ENCODE measurements at regions not wholly inside any gene's neighbourhood (a gene's known extent, or its start where the extent isn't known, plus 50 kb on each side); places are given as distances from the start of the nearest gene placed in this dataset.

DNA sequence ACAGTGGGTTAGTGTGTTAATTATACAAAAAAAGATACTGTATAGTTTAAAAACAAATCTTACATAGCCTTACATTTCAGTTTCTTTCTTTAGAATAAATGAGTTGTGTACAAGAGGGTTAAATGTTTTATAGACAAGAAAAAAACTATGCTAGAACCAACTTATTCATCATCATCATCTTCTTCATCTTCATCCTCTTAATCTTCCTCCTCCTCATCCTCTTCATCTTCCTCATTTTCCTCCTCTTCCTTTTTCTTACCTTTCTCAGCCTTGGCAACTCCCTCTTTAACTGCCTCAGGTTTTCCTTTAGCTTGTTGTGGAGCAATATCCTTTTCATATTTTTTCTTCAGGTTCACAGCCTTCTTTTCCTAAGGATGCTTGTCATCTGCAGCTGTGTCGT is 53.7 kb downstream of the RPS12 start:
- no peak for FAIRE-seq

DNA sequence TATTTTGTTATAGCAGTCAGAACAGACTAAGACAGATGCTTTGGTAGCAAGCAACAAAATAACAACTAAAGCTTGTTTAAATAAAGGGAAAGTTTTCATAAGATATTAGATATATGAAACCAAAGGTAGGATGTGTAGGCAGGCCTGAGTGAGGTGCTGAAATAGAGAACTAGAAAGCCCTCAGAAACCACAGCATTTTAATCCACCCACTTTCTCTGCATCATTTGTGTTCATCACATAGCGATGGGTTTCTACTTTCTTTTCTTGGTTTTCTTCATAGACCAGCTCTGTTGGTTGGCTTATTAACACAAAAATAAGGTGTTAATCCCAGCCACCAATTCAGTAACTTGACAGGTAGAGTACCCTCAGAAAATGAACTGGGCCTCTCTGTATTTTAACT is 58.6 kb downstream of the RPS12 start:
- no peak for FAIRE-seq

DNA sequence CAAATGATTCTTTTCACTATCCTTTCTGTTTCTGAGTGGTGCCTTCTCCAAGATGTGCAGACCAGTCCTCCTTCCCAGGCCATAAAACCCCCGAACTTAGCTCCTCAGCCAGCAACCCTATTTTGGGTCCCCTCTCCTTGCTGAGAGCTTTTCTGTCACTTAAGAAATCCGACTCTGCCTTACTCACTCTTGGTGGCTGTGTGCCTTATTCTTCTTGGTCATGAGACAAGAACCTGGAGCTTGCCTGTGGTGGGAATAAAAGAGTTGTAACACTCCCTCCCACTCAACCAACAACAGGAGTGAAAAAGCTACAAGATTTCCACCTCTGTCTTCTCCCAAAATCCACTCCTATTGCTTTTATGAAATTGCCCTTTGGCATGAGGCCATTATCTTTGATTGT is 62.6 kb downstream of the RPS12 start:
- no peak for FAIRE-seq

DNA sequence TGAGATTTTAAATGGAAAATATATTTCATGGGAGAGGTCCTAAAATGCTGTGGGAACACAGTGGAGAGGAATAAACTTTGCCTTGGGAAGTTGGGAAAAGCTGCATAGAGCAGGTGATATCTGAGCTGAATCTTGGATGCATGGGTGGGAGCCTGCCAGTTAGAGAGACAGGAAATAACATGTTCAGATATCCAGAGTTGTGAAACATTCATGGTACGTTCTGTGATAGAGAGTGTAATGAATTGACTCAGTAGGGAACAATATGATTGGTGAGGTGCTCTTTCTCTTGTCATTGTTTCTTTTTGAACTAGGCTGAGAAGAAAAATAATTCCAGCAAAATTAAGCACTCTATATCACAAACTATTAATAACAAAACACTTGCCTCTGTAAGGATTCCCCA is 72.8 kb downstream of the RPS12 start:
- no peak for FAIRE-seq

DNA sequence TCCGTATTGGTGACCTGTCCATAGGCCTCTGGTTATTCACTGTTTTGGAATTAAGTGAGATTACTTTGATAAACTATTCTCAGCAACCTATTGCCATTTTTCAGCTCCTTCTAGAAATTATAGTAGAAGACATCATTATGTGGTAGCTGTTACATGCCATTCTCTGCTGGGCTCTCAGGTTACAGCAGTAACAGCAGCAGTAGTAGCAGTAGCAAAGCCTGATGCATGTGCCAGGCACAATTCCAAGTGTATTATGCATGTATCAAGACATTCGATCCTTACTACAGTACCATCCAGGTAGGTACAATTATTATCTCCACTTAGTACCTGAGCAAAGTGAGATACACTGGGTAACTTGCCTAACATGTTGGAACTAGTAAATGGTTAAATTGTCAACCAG is 74.3 kb downstream of the RPS12 start:
- no peak for FAIRE-seq

DNA sequence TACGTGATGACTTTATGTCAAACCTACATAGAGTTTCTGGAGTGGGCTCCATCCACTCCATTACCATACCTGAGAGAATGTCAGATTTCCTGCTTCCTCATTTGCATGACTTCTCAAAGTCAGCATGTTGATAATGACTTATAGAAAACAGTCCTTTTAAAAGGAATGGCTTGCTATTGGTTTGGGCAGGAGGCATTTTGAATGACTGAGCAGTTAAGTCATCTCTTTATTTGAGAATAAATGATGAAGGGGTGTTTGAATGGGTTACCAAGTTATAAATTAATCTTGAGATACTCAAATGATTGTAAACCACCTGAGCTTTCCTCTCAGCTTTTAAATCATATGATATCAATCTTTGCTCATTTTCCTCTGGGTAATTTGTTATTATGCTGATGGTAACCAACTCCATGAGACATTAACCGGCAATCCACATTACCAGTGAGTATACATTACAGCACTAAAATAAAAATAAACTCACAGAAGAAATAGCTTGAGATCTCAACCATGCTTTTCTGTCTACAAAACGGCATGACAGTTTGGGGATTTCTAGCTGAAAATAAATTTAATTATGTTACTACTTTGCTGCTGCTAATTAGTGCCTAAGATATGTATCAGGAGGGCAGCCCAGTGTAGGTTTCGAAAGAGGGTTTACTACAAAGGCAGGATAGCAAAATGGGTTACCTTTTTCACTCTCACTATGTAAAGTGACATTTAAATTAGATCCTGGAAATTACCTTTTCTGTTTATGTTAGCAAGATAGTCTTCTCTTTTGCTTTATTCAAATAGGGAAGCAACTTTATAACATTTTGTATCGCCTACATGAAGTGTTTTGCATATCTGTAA is 78.8 kb downstream of the RPS12 start:
- FAIRE-seq: no peak

DNA sequence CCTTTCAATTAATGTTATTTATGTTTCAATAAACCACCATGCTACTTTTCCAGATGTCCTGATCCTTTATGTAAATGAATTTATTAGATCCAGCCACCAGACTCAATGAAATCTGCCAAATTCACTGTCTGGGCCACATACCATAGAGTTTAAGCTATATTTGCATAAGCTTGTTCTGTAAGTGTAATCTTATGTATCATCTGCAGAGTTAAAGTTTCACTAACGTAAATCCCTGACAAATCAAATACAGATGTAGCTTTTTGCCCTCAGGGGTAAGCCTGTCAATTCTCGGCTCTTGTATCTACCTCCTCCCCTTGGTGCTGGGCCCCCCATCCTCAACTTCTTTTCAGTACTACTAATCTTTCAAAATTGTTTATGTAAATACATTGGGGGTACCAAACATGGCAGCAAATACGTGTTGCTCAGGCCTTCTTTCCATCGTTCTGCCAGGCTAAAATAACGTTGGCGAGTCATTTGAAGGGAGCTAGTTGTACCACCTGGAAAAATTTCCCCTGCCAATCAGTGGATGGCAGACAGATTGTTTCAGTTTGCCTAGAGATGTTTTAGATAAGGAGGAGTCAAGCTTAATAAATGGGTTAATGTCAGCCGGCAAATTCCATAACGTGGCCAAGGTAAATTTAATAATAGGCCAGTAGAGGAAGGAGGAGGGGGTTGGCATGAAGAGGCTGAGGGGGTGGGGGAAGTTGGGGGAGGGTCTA is 79.6 kb downstream of the RPS12 start:
- no peak for FAIRE-seq

DNA sequence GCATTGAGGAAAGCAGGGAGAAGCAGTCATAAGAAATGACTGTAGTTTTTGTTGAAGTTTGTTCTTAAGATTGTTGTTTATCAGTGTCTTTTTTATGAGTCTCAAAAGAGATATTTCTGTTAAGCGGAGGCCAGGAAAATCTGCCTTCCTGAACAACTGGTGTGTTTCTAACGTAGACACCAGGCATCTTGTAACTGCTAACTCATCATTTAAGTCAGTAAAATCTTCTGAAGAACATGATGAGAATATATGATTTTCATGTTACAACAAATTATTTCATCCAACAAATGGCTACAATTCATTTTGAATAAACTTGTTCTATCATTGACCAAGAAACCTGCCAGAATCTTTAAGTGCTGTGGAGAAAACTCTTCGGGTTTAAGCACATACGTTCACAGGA is 84.0 kb downstream of the RPS12 start:
- FAIRE-seq: no peak

DNA sequence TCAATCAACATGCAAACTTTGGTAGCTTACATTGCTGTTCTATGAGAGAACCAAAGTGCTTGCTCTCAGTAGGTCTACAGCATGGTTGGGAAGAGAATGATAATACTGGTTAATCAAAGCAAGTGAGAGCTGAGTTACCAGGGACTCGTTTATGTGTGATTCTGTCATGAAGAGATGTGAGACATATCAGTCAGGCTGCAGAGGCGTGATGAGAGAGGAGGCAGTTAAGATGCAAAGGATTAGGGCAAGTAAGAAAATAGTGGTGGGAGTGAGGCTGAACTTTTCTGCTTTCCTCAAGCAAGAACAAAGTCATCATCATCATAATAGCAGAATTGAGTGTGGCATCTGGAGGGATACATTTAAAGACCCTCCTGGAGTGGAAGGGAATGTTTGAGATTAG is 86.5 kb downstream of the RPS12 start:
- FAIRE-seq: no peak

DNA sequence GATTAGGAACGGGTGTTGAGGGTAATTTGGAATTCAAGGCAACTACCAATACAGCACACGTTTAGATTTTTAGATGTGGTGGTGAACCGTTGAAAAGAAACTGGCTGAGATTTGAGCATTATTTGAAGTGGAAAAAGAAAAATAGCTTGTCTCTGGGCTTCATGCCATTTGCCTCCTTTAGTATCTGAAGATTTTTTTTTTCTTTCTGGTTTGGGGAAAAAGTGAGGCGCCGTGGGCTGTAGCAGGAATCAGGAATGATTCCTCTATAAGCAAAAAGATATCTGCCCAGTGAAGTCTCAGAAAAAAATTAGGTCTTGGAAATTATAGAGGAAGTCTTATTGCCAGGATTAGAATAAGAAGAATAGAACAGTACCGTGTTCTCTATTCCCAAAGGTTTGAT is 88.5 kb downstream of the RPS12 start:
- FAIRE-seq: no peak

DNA sequence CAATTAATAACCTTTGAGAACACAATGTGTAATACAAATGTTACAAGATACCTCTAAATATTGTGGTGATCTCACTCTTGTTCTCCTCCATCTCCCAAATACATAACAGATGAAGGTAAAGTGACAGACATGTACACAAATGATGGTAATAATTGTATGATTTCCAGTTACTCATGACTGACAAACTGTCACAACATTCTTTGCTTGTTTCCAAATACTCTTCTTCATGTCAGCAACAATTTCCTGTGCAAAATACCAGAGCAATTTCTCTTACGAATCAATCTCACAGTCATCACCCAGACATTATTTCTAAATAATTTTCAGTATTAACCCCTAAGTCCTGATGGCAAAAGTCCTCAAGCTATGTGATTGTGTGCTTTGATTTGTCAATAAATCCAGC is 92.9 kb downstream of the RPS12 start:
- no peak for FAIRE-seq

DNA sequence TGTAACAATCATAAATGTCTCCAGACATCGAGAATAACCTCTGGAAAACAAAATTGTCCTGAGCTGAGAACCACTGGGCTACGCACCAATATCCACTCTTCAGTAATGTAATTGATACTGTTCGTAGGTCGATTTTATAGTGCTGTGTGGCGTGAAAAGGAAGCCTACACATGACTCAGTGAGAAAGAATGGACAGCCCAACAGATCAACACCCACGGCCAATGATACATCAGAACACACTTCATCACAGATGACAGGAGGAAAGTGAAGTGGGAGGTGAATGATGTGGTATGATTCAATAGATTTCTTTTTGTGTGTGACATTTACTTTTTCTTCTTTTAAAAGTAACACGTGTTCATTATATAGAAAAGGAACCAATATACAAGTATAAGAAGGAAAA is 93.5 kb downstream of the RPS12 start:
- FAIRE-seq: no peak

DNA sequence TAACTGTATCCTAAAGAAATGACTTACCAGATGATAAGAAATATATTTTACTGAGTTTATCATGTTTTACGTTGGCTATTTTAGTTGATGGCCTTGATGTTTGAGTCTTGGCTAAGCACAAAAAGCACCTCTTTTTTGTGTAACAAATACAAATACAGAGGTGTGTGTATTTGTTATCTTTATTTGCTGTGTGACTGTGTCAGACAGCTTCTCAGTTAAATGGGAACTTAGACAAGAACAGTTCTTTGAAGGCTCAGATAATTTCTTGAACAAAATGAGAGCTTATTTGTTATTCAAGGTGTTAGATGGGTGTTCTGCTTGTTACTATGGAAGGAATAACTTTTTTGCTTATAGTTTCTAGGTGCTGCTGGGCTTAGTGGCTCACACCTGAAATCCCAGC is 95.4 kb downstream of the RPS12 start:
- FAIRE-seq: no peak

DNA sequence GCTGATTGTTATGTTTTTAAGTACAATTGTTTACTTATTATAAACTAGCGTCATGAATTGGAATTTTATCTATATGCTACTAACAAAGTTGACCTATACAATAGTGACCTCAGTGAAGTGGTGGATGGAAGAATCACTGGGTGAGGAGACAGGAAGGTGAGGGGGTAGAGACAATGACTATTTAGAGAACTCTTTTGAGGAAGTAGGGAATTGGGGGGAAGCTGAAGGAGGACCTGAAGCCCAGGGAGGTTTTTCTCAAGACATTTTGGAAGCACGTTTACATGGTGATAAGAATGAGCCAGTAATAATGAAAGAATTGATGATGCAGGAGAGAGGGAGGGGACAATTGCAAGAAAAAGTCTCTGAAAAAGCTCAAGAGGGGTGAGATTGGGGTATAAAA is 96.4 kb downstream of the RPS12 start:
- no peak for FAIRE-seq

DNA sequence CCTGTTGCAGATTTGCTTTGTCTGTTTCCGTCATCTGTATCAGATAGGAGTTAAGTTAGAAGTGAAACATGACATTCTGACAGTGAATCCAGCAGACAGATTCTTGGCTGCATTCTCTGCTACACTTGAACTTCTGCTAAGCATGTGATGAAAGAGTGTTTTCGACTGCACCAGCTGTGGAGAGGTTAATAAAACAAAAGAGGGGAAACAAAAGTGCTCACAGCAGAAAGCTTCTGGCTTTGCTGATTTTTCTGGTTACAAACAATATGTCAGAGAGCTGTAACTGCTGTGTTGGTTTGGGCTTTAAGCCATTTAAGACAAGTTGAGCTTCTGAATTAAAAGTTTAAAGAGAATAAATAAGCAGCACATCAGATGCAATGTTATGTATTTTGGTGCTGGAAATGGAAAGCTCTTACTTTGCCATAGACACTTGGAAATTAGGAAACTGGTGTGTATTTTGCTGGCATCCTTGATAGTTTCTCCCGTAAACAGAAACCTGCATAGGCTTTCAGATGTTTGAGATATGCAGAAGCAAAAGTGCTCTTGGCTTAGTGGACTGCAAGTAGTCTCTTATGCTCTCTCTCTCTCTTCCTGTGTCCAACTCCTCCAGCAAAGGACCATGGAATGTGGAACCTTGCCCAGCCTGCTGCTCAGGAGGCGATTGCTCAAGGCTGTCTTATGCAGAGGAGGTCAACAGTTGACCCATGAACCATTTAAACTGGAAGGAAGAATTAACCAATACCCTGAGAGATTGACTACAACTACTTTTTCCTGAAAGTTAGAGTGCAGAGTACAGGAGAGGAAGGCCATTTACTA is 104.9 kb downstream of the RPS12 start:
- no peak for FAIRE-seq

DNA sequence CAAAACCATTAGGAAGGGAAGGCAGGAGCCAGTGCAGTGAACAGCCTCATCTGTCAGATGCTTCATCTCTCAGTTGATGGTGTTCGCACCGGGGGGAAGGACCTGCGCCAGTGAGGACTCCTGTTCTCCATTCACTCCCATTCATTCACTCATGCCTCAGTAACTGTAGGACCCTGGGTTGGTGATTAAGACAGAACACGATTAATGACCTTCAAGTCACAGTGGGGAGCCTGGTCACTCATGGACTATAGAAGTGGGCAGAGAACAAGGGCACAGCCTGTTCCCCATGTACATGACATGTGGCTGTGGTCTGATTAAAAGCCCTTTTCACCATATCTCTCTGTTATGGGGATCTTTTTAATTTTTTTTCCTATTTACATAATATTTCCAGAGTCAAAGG is 113.3 kb downstream of the RPS12 start:
- FAIRE-seq: no peak

DNA sequence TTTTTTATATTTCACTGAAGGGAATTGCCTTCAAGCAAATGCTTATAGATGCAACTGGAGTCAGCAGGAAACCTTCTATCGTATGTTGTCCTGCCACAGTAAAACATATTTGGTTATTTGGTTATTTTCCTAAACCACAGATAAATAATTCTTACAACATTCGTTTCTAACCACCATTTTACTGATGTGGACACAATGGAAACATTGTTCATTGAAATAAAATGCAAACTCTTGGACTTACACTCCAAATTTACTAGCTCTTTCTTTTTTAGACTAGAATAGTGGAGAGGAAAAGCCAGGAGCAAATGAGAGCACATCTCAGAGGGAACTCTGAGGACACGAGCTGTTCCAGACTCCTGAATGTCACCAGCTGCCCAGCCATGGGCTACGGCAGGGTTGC is 114.8 kb downstream of the RPS12 start:
- FAIRE-seq: no peak

DNA sequence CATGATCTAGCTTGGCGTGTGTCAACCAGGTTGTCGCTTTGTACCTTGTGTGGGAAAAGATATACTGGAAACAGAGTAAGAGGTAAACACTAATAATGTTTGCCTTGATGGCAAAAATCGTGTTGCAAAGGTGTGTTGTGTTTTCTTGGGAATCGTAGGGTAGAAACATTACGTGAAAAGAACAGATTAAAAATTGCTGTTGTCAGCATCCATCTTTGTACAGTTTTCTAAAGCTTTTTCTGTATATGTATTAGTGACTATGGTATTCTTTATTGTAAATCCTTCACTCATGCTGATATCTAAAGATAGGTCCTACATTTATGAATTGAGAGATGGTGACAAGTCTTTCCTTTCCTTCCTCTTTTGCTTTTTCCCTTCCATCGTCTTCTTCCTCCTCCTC is 116.9 kb downstream of the RPS12 start:
- FAIRE-seq: no peak

DNA sequence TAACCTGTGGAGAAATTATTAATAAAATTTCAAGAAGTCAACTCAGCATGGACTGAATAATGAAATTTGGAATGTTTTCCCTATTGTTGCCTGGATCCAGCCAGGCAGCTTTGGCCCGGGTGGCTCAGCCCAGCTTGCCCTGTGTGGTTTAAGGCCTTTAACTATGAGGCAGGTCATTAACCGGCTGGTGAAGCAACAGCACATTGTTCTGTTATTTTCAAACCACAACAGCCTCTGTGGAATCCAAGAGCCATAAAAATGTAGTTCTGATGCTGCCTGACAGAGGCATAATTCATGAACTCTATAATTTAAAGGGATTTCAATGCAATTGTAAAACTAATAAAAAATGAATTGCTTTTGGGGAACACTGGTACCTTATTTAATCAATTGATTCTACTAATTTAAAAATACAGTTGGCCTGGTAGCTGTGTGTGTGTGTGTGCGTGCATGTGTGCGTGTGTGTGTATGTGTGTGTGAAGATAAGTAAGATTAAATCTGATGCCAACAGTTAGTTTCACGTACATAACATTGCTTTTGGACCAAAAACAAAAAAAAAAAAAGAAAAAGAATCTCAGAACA is 117.7 kb downstream of the RPS12 start:
- FAIRE-seq: no peak

DNA sequence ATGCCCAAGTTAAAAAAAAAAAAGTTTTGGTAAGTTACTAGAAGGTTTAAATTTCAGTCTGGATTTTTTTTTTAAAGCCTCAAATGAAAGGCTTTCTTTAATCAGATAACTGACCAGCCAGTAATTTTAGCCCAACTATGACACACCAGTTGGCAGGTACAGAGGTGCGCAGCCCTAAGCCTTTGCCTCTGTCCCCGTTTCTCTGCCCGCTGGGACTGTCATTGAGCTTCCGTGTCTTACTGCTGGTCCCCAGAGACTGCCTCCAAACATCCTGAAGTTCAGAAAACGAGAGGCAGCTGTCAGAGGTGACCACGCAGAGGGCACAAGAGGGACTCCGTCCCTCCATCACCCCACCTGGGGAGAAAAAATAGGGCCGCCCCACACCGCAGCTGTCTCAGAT is 118.2 kb downstream of the RPS12 start:
- no peak for FAIRE-seq

DNA sequence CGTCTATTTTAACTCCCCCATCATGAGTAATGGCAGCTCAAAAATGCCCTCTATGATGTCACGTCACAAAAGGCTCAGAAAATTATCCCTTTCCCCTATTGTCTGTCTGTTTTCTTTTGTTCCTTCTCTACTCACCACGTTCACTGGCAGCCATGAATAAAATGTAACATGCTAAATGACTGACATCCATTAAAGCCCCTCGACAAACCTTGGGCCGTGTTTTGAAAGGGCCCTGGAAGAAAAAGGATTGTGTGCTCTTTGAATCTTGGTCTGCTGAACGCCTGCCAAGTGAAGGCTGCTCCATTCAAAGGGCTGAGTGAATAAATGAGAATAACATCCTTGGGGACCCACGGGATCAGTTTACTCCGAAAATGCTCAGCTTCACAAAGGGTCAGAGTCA is 118.7 kb downstream of the RPS12 start:
- no peak for FAIRE-seq

DNA sequence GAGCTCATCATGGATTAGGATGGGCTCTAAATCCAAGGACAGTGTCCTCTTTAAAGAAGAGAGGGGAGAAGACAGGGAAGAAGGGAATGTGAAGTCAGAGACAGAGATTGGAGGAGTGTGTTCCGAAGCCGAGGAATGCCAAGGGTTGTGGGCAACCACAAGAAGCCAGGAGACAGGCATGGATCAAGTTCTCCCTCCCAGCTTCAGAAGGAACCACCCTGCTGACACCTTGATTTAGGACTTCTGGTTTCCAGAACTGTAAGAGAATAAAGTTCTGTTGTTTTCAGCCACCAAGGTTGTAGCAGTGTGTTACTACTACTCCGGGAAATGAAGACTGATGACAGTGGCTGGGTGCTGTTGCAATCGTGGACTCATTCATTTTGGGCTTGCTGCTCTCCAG is 120.1 kb downstream of the RPS12 start:
- FAIRE-seq: no peak

DNA sequence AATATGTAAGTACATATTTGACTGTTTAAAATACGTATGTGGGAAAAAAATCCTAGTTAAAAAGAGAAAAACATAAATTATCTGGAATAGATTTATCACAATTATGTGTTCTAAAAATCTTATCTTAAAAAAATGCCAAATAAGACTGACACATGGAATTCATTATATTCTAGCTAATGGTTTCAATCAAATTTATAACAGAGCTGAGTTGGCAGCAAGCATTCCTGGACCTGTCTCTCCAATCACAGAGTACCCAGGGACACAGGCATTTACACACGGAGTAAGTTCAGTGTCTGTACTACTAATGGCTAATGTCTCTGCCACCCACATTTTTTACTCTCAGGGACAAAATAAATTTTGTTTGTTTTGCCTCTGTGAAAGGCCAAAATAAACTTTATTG is 122.3 kb downstream of the RPS12 start:
- FAIRE-seq: no peak

Measured in endometrium (tissue), 2 donors.